HEK293T (cell line): ENCODE measurements at regions not wholly inside any gene's neighbourhood (a gene's known extent, or its start where the extent isn't known, plus 50 kb on each side); places are given as distances from the start of the nearest gene placed in this dataset.

ENCODE experiments used
- BHLHE40 ChIP-seq: fragments of 450-650 bp; IDR thresholded peaks from 2 replicates; pipeline ENCODE4 v1.6.1; 2016; ENCODE audit warnings: mild to moderate bottlenecking, moderate library complexity, borderline replicate concordance
- SP1 ChIP-seq: fragments of 450-650 bp; IDR thresholded peaks from 2 replicates; pipeline ENCODE4 v1.6.1; 2017

DNA sequence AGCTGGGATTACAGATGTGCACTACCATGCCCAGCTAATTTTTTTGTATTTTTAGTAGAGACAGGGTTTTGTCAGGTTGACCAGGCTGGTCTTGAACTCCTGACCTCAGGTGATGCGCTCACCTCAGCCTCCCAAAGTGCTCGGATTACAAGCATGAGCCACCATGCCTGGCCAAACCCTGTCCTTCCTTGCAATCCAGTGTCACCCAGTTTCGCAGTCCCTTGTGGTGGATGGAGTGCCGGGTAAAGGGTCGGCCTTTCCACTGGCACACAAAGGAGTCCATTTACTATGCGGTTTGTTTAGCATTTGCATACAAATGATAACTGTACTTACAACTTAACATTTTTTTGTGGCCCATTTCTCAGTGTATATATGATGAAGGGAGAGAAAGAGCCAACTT lies 99.3 kb upstream of the TIAM2 start:
- no peak for TF ChIP-seq SP1
- TF ChIP-seq BHLHE40 = no peak
